ENCODE measurements at regions not wholly inside any gene's neighbourhood (a gene's known extent, or its start where the extent isn't known, plus 50 kb on each side); places are given as distances from the start of the nearest gene placed in this dataset.
"Not testable (repeated sequence)": the region's sequence is repeated elsewhere in the genome, so short reads cannot be mapped to it uniquely, and the experiment has no call there.

- FAIRE-seq: no peak
- DNase-seq (ENCODE audit: insufficient read length, low spot score): no peak
- TF ChIP-seq, protein P1, sequence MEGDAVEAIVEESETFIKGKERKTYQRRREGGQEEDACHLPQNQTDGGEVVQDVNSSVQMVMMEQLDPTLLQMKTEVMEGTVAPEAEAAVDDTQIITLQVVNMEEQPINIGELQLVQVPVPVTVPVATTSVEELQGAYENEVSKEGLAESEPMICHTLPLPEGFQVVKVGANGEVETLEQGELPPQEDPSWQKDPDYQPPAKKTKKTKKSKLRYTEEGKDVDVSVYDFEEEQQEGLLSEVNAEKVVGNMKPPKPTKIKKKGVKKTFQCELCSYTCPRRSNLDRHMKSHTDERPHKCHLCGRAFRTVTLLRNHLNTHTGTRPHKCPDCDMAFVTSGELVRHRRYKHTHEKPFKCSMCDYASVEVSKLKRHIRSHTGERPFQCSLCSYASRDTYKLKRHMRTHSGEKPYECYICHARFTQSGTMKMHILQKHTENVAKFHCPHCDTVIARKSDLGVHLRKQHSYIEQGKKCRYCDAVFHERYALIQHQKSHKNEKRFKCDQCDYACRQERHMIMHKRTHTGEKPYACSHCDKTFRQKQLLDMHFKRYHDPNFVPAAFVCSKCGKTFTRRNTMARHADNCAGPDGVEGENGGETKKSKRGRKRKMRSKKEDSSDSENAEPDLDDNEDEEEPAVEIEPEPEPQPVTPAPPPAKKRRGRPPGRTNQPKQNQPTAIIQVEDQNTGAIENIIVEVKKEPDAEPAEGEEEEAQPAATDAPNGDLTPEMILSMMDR (IDR thresholded peaks at IDR 0.05; ENCODE audit: insufficient read depth, missing control alignments): no peak
Measured at GRCh38 chr1:148352470-148353053, 130.5 kb downstream of the PPIAL4G start.

- DNase-seq (ENCODE audit: insufficient read length, low spot score): no peak
- TF ChIP-seq, protein P1 (IDR thresholded peaks at IDR 0.05; ENCODE audit: insufficient read depth, missing control alignments): no peak
- no peak for FAIRE-seq
Measured at GRCh38 chr1:148347781-148348180, 135.3 kb downstream of the PPIAL4G start.

- not testable (repeated sequence) for FAIRE-seq; DNase-seq (ENCODE audit: insufficient read length, low spot score)
- TF ChIP-seq, protein P1 (IDR thresholded peaks at IDR 0.05; ENCODE audit: insufficient read depth, missing control alignments): peak; percentile 33
Measured at GRCh38 chr1:148345659-148346151, 137.4 kb downstream of the PPIAL4G start.

GRCh38 chr1:148344651-148345050, 138.5 kb downstream of the PPIAL4G start:
- not testable (repeated sequence) for FAIRE-seq; DNase-seq (ENCODE audit: insufficient read length, low spot score)

GRCh38 chr1:148341729-148342128, 141.4 kb downstream of the PPIAL4G start:
- DNase-seq (ENCODE audit: insufficient read length, low spot score); FAIRE-seq: not testable (repeated sequence)

DNA sequence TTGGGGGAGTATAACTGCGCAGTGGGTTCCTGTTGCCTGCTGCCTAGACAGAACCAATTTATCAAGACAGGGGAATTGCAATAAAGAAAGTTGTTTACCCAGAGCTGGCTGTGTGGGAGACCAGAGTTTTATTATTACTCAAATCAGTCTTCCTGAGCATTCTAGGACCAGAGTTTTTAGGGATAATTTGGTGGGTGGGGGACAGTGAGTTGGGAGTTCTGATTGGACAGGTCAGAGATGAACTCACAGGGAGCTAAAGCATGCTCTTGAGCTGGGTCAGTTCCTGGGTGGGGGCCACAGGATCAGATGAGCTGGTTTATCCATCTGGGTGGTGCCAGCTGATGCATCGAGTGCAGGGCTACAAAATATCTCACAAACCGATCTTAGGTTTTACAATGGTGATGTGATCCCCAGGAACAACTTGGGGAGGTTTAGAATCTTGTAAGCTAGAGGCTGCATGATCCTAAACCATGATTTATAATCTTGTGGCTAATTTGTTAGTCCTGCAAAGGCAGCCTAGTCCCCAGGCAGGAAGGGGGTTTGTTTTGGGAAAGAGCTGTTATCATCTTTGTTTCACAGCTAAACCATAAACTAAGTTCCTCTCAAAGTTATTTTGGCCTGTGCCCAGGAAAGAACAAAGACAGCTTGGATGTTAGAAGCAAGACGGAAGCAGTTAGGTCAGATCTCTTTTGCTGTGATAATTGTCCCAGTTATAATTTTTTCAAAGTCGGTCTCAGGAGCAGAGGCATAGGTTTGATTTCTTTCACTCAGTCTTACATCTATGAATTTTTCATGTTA, 146.8 kb downstream of the PPIAL4G start:
- DNase-seq (ENCODE audit: insufficient read length, low spot score); FAIRE-seq: not testable (repeated sequence)

DNA sequence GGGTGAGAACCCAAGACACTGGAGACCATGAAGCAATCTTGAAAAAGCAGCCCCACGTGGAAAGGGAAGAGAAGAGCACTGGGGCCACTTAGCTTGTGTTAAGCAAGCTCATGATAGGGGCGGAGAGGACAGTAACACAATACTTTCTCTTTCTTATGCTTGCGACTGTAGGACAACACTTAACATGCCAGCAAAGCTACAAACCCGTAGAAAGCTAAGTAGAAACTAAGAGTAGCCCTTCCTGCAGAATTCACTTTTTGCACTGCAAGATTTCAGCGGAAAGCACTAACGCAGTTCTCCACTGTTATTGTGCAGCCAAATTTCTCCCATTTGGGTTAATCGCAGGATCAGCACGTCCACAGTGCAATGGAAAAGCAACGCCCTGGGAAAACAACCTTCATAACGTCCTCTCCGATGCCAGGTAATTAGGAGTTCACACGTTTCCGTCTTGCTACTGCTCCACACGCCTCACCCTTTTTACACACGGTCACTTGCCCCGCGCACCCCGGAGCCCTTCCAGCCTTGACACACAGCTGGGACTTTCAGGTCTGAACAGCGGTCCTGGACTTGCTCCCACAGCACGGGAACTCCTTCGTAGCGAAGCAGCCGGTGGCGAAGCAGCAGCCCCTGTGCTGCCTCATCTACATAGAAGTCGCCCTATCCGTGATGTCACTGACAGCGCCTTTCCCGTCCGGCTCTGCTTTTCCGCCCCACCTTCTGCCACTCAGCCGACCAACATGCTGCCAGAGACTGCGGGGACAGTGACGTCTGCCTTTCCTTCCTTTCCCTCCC, 148.6 kb downstream of the PPIAL4G start:
- DNase-seq (ENCODE audit: insufficient read length, low spot score): no peak
- TF ChIP-seq, protein P1 (IDR thresholded peaks at IDR 0.05; ENCODE audit: insufficient read depth, missing control alignments): no peak
- FAIRE-seq: no peak

- no peak for DNase-seq (ENCODE audit: insufficient read length, low spot score)
- no peak for FAIRE-seq
- TF ChIP-seq, protein P1 (IDR thresholded peaks at IDR 0.05; ENCODE audit: insufficient read depth, missing control alignments): no peak
Measured at GRCh38 chr1:148333875-148334338, 149.2 kb downstream of the PPIAL4G start.

All from D721Med (cell line).